OCI-M1 (cell line): ENCODE measurements at regions not wholly inside any gene's neighbourhood (a gene's known extent, or its start where the extent isn't known, plus 50 kb on each side); places are given as distances from the start of the nearest gene placed in this dataset.
"Not testable (repeated sequence)": the region's sequence is repeated elsewhere in the genome, so short reads cannot be mapped to it uniquely, and the experiment has no call there.

ENCODE experiments used
- DNase-seq: peaks from one replicate; lab custom pipeline; 2025; lab: John Stamatoyannopoulos, UW

DNA sequence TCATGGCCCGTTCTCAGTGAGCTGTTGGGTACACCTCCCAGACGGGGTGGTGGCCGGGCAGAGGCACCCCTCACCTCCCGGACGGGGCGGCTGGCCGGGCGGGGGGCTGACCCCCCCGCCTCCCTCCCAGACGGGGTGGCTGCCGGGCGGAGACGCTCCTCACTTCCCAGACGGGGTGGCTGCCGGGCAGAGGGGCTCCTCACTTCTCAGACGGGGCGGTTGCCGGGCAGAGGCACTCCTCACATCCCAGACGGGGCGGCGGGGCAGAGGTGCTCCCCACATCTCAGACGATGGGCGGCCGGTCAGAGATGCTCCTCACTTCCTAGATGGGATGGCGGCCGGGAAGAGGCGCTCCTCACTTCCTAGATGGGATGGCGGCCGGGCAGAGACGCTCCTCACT is 129.7 kb upstream of the DAAM1 start:
- not testable (repeated sequence) for DNase-seq

- DNase-seq: peak; percentile 35
Observed at GRCh38 chr14:59060841-59061240, 127.6 kb upstream of the DAAM1 start.

GRCh38 chr14:59061292-59061691 is 127.2 kb upstream of the DAAM1 start:
- DNase-seq: no peak

GRCh38 chr14:59063259-59063658 is 125.2 kb upstream of the DAAM1 start:
- no peak for DNase-seq

DNA sequence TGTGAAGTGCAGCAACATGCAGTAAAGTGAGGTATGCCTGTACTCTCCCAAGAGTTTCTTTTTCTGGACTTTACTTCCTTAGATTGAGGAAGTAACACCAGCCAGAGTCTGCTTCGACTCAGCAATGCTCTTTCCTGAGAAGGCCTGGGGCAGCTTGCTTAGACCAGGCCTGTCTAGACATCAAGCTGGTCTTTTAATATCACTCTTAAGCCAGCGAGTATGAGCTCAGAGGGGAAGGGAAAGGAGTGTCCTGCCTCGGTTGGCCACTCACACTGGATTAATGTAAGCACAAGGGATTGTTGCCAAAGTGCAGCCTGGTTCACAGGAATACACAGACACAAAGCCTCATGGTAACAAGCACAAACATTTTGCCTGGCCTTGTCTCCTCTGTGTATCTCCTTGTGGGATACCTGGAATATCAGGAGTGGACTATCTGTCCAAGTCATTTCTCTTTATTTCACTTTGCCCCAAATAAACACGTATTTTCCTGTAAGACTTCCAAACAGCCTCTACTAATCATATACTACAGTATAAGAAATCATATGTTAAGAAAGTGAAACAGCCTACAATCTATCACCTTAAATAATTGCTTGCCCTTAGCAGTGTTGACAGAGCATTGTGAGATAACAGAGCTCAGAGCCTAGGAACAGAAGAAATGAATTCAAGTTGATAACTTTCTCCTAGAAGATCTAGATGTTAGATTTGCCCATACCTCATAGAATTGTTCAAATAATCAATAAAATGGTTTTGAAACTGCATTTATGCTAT is 121.2 kb upstream of the DAAM1 start:
- DNase-seq: peak; percentile 49

GRCh38 chr14:59069163-59069854 is 119.2 kb upstream of the DAAM1 start:
- DNase-seq: no peak

- DNase-seq: no peak
Observed at GRCh38 chr14:59075506-59075905, 113.0 kb upstream of the DAAM1 start.

GRCh38 chr14:59081720-59082119 is 106.7 kb upstream of the DAAM1 start:
- peak; percentile 68 for DNase-seq

GRCh38 chr14:59085207-59085739 is 103.2 kb upstream of the DAAM1 start:
- no peak for DNase-seq

- DNase-seq: no peak
Observed at GRCh38 chr14:59086241-59086882, 102.1 kb upstream of the DAAM1 start.

DNA sequence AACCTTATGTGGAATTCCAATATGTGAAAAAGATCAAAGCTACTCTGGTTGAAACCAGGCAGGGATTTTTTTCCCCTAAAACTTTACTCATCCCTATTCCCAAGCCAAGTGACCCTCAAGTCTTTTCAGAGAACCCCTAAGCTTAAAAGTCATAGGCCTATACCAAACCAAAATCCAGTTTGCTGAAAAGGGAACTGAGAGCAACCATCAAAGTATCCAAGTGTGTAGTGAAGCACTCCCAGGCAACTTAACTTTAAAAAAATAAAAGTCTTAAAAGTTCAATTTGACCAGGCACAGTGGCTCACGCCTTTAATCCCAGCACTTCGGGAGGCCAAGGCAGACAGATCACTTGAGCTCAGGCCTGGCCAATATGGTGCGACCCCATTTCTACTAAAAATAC is 101.2 kb upstream of the DAAM1 start:
- DNase-seq: no peak

- DNase-seq: no peak
Observed at GRCh38 chr14:59087711-59088110, 100.8 kb upstream of the DAAM1 start.

GRCh38 chr14:59090572-59090971 is 97.9 kb upstream of the DAAM1 start:
- DNase-seq: no peak

DNA sequence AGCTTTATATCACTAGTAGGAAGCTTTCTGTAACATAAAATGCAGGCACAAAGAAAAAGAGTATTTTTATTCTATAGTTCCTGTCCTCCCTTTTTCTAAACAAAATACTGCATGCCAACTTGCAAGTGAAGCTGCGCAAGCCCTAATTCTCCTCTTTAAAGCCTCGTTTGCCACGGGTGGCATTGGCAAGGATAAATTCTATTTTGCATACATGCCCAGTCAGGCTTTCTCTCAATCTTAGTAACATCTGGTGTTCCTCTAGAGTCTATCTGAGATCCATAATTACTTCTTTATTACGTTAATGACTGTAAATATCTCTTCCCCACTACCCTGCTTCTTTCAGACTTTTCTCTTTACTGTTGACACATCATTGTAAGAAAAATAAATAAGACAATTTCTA is 97.1 kb upstream of the DAAM1 start:
- no peak for DNase-seq

DNA sequence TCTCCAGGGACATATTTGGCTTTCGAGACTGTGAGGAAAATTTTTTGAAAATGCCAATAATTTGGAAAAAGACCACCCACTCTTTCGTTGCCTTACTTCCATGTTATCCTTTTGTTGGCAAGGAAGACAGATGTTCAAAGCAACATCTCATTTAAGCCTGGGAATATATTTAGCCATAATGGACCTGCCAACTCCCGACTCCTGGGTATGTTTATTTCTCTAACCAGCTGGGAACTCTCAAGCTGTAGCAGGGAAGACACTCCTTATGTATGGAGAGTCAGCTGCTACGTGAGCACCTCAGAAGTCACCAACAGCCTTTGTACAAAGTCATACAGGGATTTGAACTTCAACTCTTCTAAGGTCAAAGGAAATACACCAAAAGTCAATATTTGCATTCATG is 96.5 kb upstream of the DAAM1 start:
- DNase-seq: no peak

GRCh38 chr14:59093902-59094301 is 94.6 kb upstream of the DAAM1 start:
- DNase-seq: no peak

DNA sequence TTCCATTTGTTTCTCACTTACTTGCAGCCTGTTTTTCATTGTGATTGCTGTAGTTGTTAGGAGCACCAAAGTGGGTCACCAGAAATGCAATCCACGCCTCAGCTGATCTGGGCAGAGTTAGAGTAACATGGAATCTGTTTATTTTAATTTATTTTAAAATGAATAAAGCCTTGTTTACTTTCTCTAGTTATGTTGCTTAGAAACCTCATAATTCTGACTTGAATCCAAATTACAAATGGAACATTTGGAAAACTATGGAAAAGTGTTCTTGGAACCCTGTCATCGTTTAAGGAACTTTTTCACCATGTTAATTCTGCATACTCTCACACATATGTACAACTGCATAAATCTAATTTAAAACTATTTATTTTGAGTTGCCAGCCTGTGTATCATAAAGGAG is 92.2 kb upstream of the DAAM1 start:
- no peak for DNase-seq

GRCh38 chr14:59097681-59098080 is 90.8 kb upstream of the DAAM1 start:
- no peak for DNase-seq

DNA sequence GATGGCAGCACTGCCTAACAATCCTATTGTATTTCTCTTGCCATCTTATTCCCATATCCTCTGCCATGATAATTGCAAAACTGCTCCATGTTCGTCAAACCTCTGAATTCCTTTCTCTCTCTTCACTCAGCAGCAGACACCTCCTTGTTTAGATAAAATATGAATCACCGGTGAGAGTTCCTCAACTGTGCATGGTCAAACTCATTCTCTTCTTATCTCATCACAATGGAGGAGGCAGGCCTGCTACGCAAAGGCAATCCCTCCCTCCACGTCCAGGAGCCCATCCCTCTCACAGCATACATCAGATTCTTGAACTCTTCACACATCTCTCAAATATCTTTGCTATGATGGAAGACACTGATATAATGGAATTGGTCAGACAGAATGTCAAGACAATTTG is 90.1 kb upstream of the DAAM1 start:
- no peak for DNase-seq

DNA sequence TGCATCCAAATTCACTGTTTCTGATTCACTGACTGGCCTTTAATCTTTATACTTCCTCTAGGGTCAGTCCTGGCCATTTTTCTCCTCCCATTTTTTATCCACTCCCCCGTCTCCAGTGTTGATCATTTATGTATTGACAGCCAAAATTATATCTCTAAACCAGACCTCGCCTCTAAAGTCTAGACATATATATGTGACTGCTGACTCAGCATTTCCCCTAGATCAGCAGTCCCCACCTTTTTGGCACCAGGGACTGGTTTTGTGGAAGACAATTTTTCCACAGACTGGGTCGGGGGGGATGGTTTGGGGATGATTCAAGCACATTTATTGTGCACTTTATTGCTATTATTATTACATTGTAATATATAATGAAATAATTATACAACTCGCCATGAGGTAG is 88.3 kb upstream of the DAAM1 start:
- no peak for DNase-seq

- no peak for DNase-seq
Observed at GRCh38 chr14:59101476-59101875, 87.0 kb upstream of the DAAM1 start.

- DNase-seq: no peak
Observed at GRCh38 chr14:59103396-59103795, 85.1 kb upstream of the DAAM1 start.

DNA sequence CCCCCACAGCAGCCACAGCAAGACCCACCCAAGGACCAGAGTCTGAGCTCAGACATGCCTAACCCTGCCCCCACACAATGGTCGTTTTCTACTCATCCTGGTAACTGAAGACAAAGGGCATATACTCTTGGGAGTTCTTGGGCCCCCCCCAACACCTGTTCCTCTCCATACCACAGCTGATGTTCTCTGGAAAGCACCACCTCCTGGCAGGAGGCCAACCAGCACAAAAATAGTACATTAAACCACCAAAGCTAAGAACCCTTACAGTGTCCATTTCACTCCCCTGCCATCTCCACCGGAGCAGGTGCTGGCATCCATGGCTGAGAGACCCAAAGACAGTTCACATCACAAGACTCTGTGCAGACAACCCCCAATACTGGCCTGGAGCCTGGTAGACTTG is 80.6 kb upstream of the DAAM1 start:
- no peak for DNase-seq
